SU-DHL-6 (cell line): ENCODE measurements at regions not wholly inside any gene's neighbourhood (a gene's known extent, or its start where the extent isn't known, plus 50 kb on each side); places are given as distances from the start of the nearest gene placed in this dataset.

Experiments used
- H2AFZ ChIP-seq: fragments of 200-600 bp; sonication (generic); 2 replicates; pipeline ENCODE4 v1.6.1; 2014; ENCODE audit warnings: low read depth, mild to moderate bottlenecking, moderate library complexity, mixed read lengths, antibody characterized with exemption, low read length; ENCODE audit not compliant: severe bottlenecking
- H3F3A ChIP-seq: fragments of 200-600 bp; shearing (Covaris generic); 2 replicates; pipeline ENCODE4 v1.6.0; 2016; ENCODE audit warnings: antibody characterized with exemption, mild to moderate bottlenecking; ENCODE audit not compliant: insufficient read depth
- H3K27ac ChIP-seq: fragments of 200-600 bp; sonication (generic); 2 replicates; pipeline ENCODE4 v1.5.1; 2016; ENCODE audit warnings: low read depth, mild to moderate bottlenecking, low read length, moderate library complexity, mixed read lengths
- H3K27me3 ChIP-seq: fragments of 200-600 bp; sonication (generic), shearing (Covaris generic); 2 replicates; pipeline ENCODE4 v1.6.0; 2014; ENCODE audit warnings: mild to moderate bottlenecking, low read length
- H3K36me3 ChIP-seq: fragments of 200-600 bp; sonication (generic); 2 replicates; pipeline ENCODE4 v1.6.1; 2014; ENCODE audit warnings: mild to moderate bottlenecking, low read length, mixed read lengths
- H3K4me2 ChIP-seq: fragments of 300-600, 200-600 bp; shearing (Covaris generic), sonication (generic); 2 replicates; pipeline ENCODE4 v1.6.0; 2014; ENCODE audit warnings: low read length, low read depth, mild to moderate bottlenecking; ENCODE audit not compliant: poor library complexity, severe bottlenecking
- H3K4me3 ChIP-seq: fragments of 200-600 bp; sonication (generic); 2 replicates; pipeline ENCODE4 v1.5.1; 2014; ENCODE audit warnings: antibody characterized with exemption, low read length, mild to moderate bottlenecking, mixed read lengths; ENCODE audit not compliant: insufficient read depth, poor library complexity, severe bottlenecking
- H3K79me2 ChIP-seq: fragments of 200-600 bp; sonication (generic); 2 replicates; pipeline ENCODE4 v1.6.1; 2014; ENCODE audit warnings: mild to moderate bottlenecking, low read length, moderate library complexity; ENCODE audit not compliant: insufficient read depth
- H3K9ac ChIP-seq: fragments of 200-600 bp; sonication (generic); 2 replicates; pipeline ENCODE4 v1.7.0; 2014; ENCODE audit warnings: mild to moderate bottlenecking, low read length
- H3K9me2 ChIP-seq: fragments of 200-600 bp; sonication (generic); replicated peaks from 2 replicates; pipeline ENCODE4 v1.6.1; 2014; ENCODE audit warnings: low read length; ENCODE audit not compliant: insufficient read depth
- H3K9me3 ChIP-seq: fragments of 200-600 bp; sonication (generic); 2 replicates; pipeline ENCODE4 v1.6.1; 2014; ENCODE audit warnings: low read length, mixed read lengths; ENCODE audit not compliant: insufficient read depth
- H4K20me1 ChIP-seq: fragments of 200-600 bp; sonication (generic); 2 replicates; pipeline ENCODE4 v1.6.1; 2014; ENCODE audit warnings: low read depth, mild to moderate bottlenecking, antibody characterized with exemption, low read length, moderate library complexity, mixed read lengths
- CTCF ChIP-seq: fragments of 200-600 bp; sonication (generic); IDR thresholded peaks from one replicate; pipeline ENCODE4 v1.5.1; 2017; ENCODE audit warnings: antibody characterized with exemption, mild to moderate bottlenecking, low read length, moderate library complexity; ENCODE audit not compliant: insufficient read depth, poor library complexity, severe bottlenecking
- EZH2phosphoT487 ChIP-seq: fragments of 200-600 bp; sonication (generic), shearing (Covaris generic); conservative IDR thresholded peaks from 2 replicates; pipeline ENCODE4 v1.6.1; 2018; ENCODE audit warnings: mild to moderate bottlenecking, antibody characterized with exemption, low read length, moderate library complexity, mixed read lengths

- Histone ChIP-seq H2AFZ (no peak overlapping the region), H3K4me2 (no peak overlapping the region)
These were observed 493.0 kb downstream of the PLCL1 start for GRCh38 chr2:198297350-198297749.

GRCh38 chr2:198296665-198297308, 492.4 kb downstream of the PLCL1 start:
- Histone ChIP-seq H3K27ac (no peak overlapping the region), H3K4me3 (no peak overlapping the region), H3K27me3 (no peaks in the 10 kb centered on the region), H3K79me2 (no peaks in the 10 kb centered on the region), H4K20me1 (no peaks in the 10 kb centered on the region), H3K9me2 (no peaks in the 10 kb centered on the region), H3K9me3 (no peaks in the 10 kb centered on the region), H3F3A (no peaks in the 10 kb centered on the region), H3K4me2 (no peak overlapping the region), H2AFZ (no peak overlapping the region), H3K36me3 (no peaks in the 10 kb centered on the region), H3K9ac (no peak overlapping the region)
- TF ChIP-seq CTCF (peak; percentile 62), EZH2phosphoT487 (no peak)

More at GRCh38 chr2:198297350-198297749, 493.0 kb downstream of the PLCL1 start:
- no peak overlapping the region for H3K27ac ChIP-seq
- H3K27me3 ChIP-seq = no peaks in the 10 kb centered on the region
- H3K9ac ChIP-seq = no peak overlapping the region
- no peak for TF ChIP-seq CTCF
- TF ChIP-seq EZH2phosphoT487 = no peak
- no peaks in the 10 kb centered on the region for H4K20me1 ChIP-seq
- no peaks in the 10 kb centered on the region for H3K9me3 ChIP-seq
- no peak overlapping the region for H3K4me3 ChIP-seq
- no peaks in the 10 kb centered on the region for H3K9me2 ChIP-seq
- H3F3A ChIP-seq = no peaks in the 10 kb centered on the region
- no peaks in the 10 kb centered on the region for H3K79me2 ChIP-seq
- H3K36me3 ChIP-seq = no peaks in the 10 kb centered on the region

GRCh38 chr2:198293281-198293680, 488.9 kb downstream of the PLCL1 start:
- Histone ChIP-seq H3K36me3 (no peaks in the 10 kb centered on the region), H3K9me3 (no peaks in the 10 kb centered on the region), H3K9ac (no peak overlapping the region), H3K79me2 (no peaks in the 10 kb centered on the region), H3F3A (no peaks in the 10 kb centered on the region), H3K9me2 (no peaks in the 10 kb centered on the region), H3K27ac (no peak overlapping the region), H3K4me3 (no peak overlapping the region), H3K27me3 (no peaks in the 10 kb centered on the region), H2AFZ (no peak overlapping the region), H4K20me1 (no peaks in the 10 kb centered on the region), H3K4me2 (no peak overlapping the region)
- TF ChIP-seq EZH2phosphoT487 (no peak), CTCF (no peak)
